Left ventricle myocardium inferior (tissue), 1 donor: ENCODE measurements at regions not wholly inside any gene's neighbourhood (a gene's known extent, or its start where the extent isn't known, plus 50 kb on each side); places are given as distances from the start of the nearest gene placed in this dataset.

Experiments
- DNase-seq: peaks from one replicate; pipeline ENCODE4 v3.0.0-alpha.2; 2020
- H3K27ac ChIP-seq: fragments of 200-600 bp; replicated peaks from 2 replicates; pipeline ENCODE4 v1.8.0; 2021
- H3K27me3 ChIP-seq: fragments of 200-600 bp; 2 replicates; pipeline ENCODE4 v1.8.0; 2021; ENCODE audit warnings: low read depth
- H3K36me3 ChIP-seq: fragments of 200-600 bp; 2 replicates; pipeline ENCODE4 v1.8.0; 2021
- H3K4me1 ChIP-seq: fragments of 200-600 bp; 2 replicates; pipeline ENCODE4 v1.8.0; 2021
- H3K4me3 ChIP-seq: fragments of 200-600 bp; 2 replicates; pipeline ENCODE4 v1.8.0; 2021; ENCODE audit warnings: mild to moderate bottlenecking, moderate library complexity
- H3K9me3 ChIP-seq: fragments of 200-600 bp; replicated peaks from 2 replicates; pipeline ENCODE4 v1.8.0; 2021
- intact Hi-C: fragments of 100-400 bp; cut with micrococcal nuclease; formaldehyde crosslinking; loops from one replicate; pipeline ENCODE4 v1.11.0; 2022
- TF ChIP-seq, protein P1 (sequence below): fragments of 200-600 bp; IDR thresholded peaks from 2 replicates; pipeline ENCODE4 v1.8.0; 2021; ENCODE audit warnings: antibody characterized with exemption, mild to moderate bottlenecking, borderline replicate concordance
- donor health status: DM: no; HTN: yes; CAD: no; lungs with severe emphysema.

DNA sequence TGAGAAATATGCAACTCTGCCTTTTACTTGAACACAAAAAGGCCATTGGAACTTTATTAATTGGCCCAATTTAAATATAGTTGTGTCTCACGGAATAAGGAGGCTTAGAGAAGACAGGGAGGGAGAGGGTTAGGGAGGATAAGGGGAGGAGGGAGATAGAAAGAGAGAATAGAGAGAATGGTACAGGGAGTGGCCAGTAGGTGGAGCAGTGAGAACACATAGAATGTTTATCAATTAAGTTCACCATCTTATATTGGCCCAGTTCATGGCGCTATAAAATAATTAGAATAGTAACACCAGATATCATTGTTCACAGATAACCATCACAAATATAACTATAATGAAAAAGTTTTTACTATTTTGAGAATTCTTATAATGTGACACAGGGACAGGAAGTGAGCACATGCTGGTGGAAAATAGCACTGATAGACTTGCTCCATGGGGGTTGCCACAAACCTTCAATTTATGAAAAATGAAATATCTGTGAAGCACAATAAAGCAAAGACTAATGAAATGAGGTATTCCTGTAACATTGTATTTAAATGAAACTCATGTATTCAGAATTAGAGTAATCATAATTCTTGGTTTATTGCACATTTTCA, 374.1 kb upstream of the MANEA start:
- Histone ChIP-seq H3K4me3 (no peak overlapping the region), H3K27me3 (no peaks in the 10 kb centered on the region), H3K27ac (no peak overlapping the region), H3K36me3 (no peaks in the 10 kb centered on the region), H3K9me3 (no peaks in the 10 kb centered on the region), H3K4me1 (no peaks in the 10 kb centered on the region)
- TF ChIP-seq, protein P1, sequence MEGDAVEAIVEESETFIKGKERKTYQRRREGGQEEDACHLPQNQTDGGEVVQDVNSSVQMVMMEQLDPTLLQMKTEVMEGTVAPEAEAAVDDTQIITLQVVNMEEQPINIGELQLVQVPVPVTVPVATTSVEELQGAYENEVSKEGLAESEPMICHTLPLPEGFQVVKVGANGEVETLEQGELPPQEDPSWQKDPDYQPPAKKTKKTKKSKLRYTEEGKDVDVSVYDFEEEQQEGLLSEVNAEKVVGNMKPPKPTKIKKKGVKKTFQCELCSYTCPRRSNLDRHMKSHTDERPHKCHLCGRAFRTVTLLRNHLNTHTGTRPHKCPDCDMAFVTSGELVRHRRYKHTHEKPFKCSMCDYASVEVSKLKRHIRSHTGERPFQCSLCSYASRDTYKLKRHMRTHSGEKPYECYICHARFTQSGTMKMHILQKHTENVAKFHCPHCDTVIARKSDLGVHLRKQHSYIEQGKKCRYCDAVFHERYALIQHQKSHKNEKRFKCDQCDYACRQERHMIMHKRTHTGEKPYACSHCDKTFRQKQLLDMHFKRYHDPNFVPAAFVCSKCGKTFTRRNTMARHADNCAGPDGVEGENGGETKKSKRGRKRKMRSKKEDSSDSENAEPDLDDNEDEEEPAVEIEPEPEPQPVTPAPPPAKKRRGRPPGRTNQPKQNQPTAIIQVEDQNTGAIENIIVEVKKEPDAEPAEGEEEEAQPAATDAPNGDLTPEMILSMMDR = peak; percentile 55
- DNase-seq = no peak
- intact Hi-C loops = no loop called here

DNA sequence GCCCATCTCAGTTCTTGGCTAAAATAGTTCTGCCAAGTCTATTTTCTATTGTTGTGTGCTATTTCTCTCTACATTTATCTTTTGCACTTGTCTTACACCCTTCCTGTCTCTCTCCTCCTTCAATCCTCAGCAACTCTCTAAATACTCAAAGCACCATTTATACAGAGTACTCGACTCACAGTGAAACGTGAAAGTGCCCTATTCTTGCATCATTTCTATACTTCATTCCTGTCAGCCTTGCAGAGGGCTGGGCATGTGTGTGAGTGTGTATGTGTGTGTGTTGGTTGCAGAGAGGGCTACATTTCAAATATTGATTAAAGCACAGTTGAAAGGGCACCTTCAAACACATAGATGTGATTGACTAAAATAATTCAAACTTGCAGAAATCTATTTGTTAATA, 373.2 kb upstream of the MANEA start:
- H3K27me3 ChIP-seq = no peaks in the 10 kb centered on the region
- H3K9me3 ChIP-seq = no peaks in the 10 kb centered on the region
- H3K4me1 ChIP-seq = no peaks in the 10 kb centered on the region
- H3K36me3 ChIP-seq = no peaks in the 10 kb centered on the region
- no peak overlapping the region for H3K27ac ChIP-seq
- TF ChIP-seq, protein P1 = no peak
- no peak for DNase-seq
- intact Hi-C loops = no loop called here
- no peak overlapping the region for H3K4me3 ChIP-seq

DNA sequence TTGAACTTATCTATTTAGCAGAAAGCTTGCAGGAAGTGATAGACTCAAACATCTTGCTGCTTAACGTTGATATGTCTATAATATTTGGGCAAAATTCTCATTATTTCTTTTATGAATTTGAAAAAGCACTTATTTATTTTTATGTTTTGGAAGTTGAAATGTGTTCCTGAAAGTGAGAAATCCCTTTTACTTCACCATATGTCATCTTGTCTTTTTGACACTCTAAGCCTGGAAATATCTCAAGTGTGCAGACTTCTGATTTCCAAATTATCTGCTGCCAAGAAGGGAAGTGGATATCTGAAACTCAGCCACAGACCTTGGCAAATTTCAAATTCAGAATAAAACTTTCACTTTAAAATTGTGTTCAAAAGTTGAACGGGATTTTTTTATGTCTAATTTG, 368.7 kb upstream of the MANEA start:
- DNase-seq = no peak
- Histone ChIP-seq H3K4me3 (no peak overlapping the region), H3K36me3 (no peaks in the 10 kb centered on the region), H3K4me1 (no peaks in the 10 kb centered on the region), H3K9me3 (no peaks in the 10 kb centered on the region), H3K27ac (no peak overlapping the region), H3K27me3 (no peaks in the 10 kb centered on the region)
- TF ChIP-seq, protein P1 = no peak
- intact Hi-C loops = no loop called here

DNA sequence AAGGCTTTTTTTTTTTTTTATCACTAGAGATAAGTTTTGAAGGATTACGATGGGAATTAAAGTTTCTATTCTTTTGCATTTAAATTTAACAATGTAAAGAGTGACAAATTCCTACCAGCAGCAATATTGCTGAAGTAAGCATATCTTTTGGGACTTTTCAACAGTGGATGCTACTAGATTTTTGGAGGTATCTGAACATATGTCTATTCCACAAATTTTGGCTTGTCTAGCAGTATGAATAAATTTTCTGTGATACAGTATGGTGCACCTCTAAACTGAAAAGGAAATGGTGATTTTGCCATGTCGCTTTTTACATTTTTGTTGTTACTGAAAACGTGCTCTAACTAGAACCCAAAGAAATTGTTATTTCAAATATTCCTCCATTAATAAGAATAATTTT, 368.3 kb upstream of the MANEA start:
- H3K4me1 ChIP-seq = no peaks in the 10 kb centered on the region
- TF ChIP-seq, protein P1 = no peak
- H3K36me3 ChIP-seq = no peaks in the 10 kb centered on the region
- H3K4me3 ChIP-seq = no peak overlapping the region
- no peak for DNase-seq
- no peaks in the 10 kb centered on the region for H3K27me3 ChIP-seq
- H3K27ac ChIP-seq = no peak overlapping the region
- intact Hi-C loops = no loop called here
- H3K9me3 ChIP-seq = no peaks in the 10 kb centered on the region

DNA sequence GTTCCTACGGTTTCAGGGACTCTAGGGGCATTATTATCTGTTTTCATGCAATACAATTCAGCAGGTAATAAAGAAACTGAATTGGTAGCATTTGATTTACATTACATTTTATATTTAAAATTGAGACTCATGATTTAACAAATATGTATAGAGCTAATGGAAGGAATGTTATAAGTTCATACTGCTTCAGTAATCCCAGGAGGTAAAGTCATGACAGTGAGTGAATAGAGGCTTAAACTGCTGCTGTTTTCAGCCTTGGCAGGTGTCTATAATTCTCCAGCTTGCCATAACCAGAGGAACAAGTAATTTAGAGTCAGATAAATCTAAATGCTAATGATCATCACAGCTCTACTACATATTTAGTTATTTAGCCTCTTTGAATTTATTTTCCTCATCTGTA, 360.8 kb upstream of the MANEA start:
- TF ChIP-seq, protein P1 = no peak
- Histone ChIP-seq H3K4me1 (no peaks in the 10 kb centered on the region), H3K27me3 (no peaks in the 10 kb centered on the region), H3K9me3 (no peaks in the 10 kb centered on the region), H3K36me3 (no peaks in the 10 kb centered on the region), H3K4me3 (no peak overlapping the region), H3K27ac (no peak overlapping the region)
- intact Hi-C loops = no loop called here
- DNase-seq = no peak

DNA sequence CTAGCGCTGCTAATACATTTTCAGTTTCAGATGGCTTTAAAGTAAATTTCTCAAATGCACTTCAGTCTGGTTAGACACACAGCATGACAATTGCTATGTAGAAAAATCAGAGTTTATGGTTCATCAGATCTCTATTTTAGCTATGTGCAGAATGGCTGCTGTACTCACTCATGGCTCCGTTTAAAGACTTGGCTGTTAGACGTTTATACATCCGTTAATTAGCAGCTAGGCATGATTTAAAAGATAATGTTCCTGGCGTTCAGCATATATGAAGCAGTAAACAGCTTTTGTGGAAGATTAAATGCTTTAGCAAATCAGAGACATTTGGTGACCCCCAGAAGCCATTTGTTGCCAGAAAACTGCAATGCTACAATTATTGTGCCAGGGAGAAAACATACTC, 350.0 kb upstream of the MANEA start:
- no peak overlapping the region for H3K27ac ChIP-seq
- no peaks in the 10 kb centered on the region for H3K36me3 ChIP-seq
- intact Hi-C loops = no loop called here
- H3K27me3 ChIP-seq = no peaks in the 10 kb centered on the region
- no peaks in the 10 kb centered on the region for H3K4me1 ChIP-seq
- DNase-seq = no peak
- no peaks in the 10 kb centered on the region for H3K9me3 ChIP-seq
- TF ChIP-seq, protein P1 = no peak
- H3K4me3 ChIP-seq = no peak overlapping the region
